ENCODE measurements at regions not wholly inside any gene's neighbourhood (a gene's known extent, or its start where the extent isn't known, plus 50 kb on each side); places are given as distances from the start of the nearest gene placed in this dataset.
"Not testable (repeated sequence)": the region's sequence is repeated elsewhere in the genome, so short reads cannot be mapped to it uniquely, and the experiment has no call there.

DNA sequence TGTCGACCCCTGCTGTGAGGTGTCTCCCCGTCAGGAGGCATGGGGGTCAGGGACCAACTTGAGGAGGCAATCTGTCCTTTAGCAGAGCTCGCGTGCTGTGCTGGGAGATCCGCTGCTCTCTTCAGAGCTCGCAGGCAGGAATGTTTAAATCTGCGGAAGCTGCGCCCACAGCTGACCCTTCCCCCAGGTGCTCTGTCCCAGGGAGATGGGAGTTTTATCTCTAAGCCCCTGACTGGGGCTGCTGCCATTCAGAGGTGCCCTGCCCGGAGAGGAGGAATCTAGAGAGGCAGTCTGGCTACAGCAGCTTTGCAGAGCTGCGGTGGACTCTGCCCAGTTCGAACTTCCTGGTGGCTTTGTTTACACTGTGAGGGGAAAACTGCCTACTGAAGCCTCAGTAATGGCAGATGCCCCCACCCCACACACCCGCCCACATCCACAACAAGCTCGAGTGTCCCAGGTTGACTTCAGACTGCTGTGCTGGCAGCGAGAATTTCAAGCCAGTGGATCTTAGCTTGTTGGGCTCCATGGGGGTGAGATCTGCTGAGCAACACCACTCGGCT is 133.1 kb downstream of the CENPC start:
- not testable (repeated sequence) for H3K27ac ChIP-seq (replicated peaks)

DNA sequence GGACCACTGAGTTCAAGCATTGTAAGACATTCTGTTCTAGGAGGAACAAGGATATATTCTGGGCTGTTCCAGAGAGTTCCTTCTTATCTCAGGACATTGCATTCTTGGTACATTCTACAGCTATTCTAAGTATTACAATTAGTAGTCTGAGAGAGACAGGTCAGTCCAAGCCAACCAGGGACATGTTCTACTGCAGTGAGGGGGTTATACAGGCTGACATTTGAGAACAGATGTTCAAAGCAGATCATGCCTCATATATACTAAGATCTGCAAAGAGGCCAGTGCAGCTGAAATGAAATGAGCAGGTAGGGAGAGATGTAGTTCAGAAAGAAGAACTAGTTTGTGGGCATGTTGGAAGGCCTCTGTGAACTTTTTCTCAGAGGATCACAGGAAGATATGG is 142.0 kb downstream of the CENPC start:
- DNase-seq (ENCODE audit: low read depth in 1 of 2, low spot score in 1 of 2), result no peak
- Histone ChIP-seq H3K27ac (replicated peaks) (no peak overlapping the region), H3K27me3 (ENCODE audit: insufficient read depth, poor library complexity, severe bottlenecking) (no peaks in the 10 kb centered on the region), H3K4me3 (replicated peaks; ENCODE audit: insufficient read depth, low read length) (no peak overlapping the region)
- TF ChIP-seq REST (IDR thresholded peaks at IDR 0.05; ENCODE audit: insufficient replicate concordance, low read depth), result no peak
- TF ChIP-seq GABPA (IDR thresholded peaks at IDR 0.05; ENCODE audit: low read depth), result no peak
- TF ChIP-seq, protein P1, sequence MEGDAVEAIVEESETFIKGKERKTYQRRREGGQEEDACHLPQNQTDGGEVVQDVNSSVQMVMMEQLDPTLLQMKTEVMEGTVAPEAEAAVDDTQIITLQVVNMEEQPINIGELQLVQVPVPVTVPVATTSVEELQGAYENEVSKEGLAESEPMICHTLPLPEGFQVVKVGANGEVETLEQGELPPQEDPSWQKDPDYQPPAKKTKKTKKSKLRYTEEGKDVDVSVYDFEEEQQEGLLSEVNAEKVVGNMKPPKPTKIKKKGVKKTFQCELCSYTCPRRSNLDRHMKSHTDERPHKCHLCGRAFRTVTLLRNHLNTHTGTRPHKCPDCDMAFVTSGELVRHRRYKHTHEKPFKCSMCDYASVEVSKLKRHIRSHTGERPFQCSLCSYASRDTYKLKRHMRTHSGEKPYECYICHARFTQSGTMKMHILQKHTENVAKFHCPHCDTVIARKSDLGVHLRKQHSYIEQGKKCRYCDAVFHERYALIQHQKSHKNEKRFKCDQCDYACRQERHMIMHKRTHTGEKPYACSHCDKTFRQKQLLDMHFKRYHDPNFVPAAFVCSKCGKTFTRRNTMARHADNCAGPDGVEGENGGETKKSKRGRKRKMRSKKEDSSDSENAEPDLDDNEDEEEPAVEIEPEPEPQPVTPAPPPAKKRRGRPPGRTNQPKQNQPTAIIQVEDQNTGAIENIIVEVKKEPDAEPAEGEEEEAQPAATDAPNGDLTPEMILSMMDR (IDR thresholded peaks at IDR 0.05; ENCODE audit: insufficient read depth, low read length), result no peak
- TF ChIP-seq POLR2AphosphoS5 (IDR thresholded peaks at IDR 0.05; ENCODE audit: low read depth), result no peak
- TF ChIP-seq SPI1 (IDR thresholded peaks at IDR 0.05; ENCODE audit: borderline replicate concordance, low read depth), result no peak

More for the DNA sequence above, 133.1 kb downstream of the CENPC start:
- DNase-seq (ENCODE audit: low read depth in 1 of 2, low spot score in 1 of 2); H3K4me3 ChIP-seq (replicated peaks; ENCODE audit: insufficient read depth, low read length); H3K27me3 ChIP-seq (ENCODE audit: insufficient read depth, poor library complexity, severe bottlenecking): not testable (repeated sequence)

GRCh38 chr4:67401902-67402301 is 143.4 kb downstream of the CENPC start:
- Histone ChIP-seq H3K27ac (replicated peaks) (no peak overlapping the region), H3K27me3 (ENCODE audit: insufficient read depth, poor library complexity, severe bottlenecking) (peaks cover under 1% of the 10 kb centered on the region), H3K4me3 (replicated peaks; ENCODE audit: insufficient read depth, low read length) (no peak overlapping the region)
- TF ChIP-seq SPI1 (IDR thresholded peaks at IDR 0.05; ENCODE audit: borderline replicate concordance, low read depth) (no peak), REST (IDR thresholded peaks at IDR 0.05; ENCODE audit: insufficient replicate concordance, low read depth) (no peak), GABPA (IDR thresholded peaks at IDR 0.05; ENCODE audit: low read depth) (no peak), POLR2AphosphoS5 (IDR thresholded peaks at IDR 0.05; ENCODE audit: low read depth) (no peak)
- TF ChIP-seq, protein P1 (IDR thresholded peaks at IDR 0.05; ENCODE audit: insufficient read depth, low read length), result no peak
- DNase-seq (ENCODE audit: low read depth in 1 of 2, low spot score in 1 of 2), result no peak

DNA sequence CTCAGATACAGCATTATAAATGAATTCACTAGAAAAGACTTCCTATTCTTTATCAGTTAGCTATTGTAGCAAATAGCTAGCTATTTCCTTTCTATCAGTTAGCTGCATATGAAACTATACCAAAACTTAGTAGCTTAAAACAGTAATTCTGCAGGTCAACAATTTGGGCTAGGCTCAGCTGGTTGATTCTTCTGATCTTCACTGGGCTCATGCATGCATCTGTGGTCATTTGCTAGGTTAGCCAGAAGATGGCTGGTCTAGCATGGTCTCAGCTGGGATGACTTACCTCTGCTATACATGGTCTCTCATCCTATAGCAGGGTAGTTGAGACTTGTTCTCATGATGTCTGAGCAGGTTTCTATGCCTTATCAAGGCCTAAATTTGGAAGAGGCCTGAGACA is 147.4 kb downstream of the CENPC start:
- Histone ChIP-seq H3K27ac (replicated peaks) (no peak overlapping the region), H3K27me3 (ENCODE audit: insufficient read depth, poor library complexity, severe bottlenecking) (peaks cover 2% of the 10 kb centered on the region), H3K4me3 (replicated peaks; ENCODE audit: insufficient read depth, low read length) (no peak overlapping the region)
- TF ChIP-seq SPI1 (IDR thresholded peaks at IDR 0.05; ENCODE audit: borderline replicate concordance, low read depth), result no peak
- TF ChIP-seq POLR2AphosphoS5 (IDR thresholded peaks at IDR 0.05; ENCODE audit: low read depth), result no peak
- TF ChIP-seq REST (IDR thresholded peaks at IDR 0.05; ENCODE audit: insufficient replicate concordance, low read depth), result no peak
- no peak for TF ChIP-seq GABPA (IDR thresholded peaks at IDR 0.05; ENCODE audit: low read depth)
- TF ChIP-seq, protein P1 (IDR thresholded peaks at IDR 0.05; ENCODE audit: insufficient read depth, low read length), result no peak
- no peak for DNase-seq (ENCODE audit: low read depth in 1 of 2, low spot score in 1 of 2)

All from HL-60 (cell line).